ENCODE measurements at regions not wholly inside any gene's neighbourhood (a gene's known extent, or its start where the extent isn't known, plus 50 kb on each side); places are given as distances from the start of the nearest gene placed in this dataset.

DNA sequence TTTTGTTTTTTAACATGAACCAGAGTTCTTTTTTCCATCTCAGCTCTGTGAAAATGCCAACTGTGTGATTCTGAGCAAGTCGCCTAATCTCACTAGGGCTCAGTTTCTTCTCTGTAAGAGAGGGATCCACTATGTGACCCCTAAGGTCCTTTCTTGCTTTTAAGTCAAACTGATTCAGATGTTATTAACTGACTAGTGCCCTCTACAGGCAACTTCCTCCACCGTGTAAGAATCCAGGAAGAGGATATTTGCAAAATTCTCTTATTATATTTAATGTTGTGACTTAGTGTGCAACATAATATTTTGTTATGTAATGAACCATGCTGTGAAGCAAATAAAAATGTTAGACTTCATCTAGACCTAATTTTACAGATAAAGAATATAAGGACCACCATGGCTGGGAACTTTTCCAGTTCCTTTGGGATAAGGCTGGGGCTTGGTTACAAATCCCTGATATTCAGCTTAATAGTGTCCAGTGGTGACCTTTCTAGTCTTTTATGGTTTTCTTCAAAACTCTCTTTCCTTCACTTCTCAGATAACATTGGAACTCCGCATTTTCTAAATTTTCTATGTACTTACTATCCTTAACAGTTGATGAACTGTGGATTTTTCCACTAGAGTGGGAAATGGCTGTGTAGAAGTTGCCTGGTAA, 244.7 kb downstream of the PIK3R1 start (continued):
- TF ChIP-seq SNAI2 (CRISPR knock-in tag; IDR thresholded peaks at IDR 0.05): no peak
- TF ChIP-seq TCF4 (CRISPR knock-in tag; IDR thresholded peaks at IDR 0.05; ENCODE audit: borderline replicate concordance): no peak
- no peak for TF ChIP-seq ZNF8 (CRISPR knock-in tag; IDR thresholded peaks at IDR 0.05)

DNA sequence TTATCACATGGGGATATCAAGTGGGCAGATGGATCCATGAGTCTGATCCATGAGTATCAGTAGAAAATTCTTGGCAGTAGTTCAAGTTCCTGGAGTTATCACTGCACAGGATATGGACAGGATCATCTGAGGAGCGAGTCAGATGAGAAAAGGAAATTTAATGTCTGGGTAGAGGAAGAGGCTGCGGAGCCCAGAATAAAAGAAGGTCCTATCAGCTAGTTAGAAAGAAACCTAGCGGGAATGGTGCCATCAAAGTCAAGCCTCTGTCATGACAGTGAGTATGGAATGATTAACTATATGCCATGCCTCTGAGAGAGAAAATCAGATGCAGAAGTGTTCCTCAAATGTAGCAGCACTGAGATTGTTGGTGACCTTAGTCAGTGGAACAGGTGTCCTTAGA, 248.1 kb downstream of the PIK3R1 start:
- no peak for ATAC-seq
- no peak for TF ChIP-seq BACH2 (CRISPR knock-in tag; IDR thresholded peaks at IDR 0.05; ENCODE audit: borderline replicate concordance)
- TF ChIP-seq ZNF8 (CRISPR knock-in tag; IDR thresholded peaks at IDR 0.05): no peak
- no peak for TF ChIP-seq ZNF565 (CRISPR knock-in tag; conservative IDR thresholded peaks at IDR 0.05; ENCODE audit: low read depth)
- TF ChIP-seq SNAI2 (CRISPR knock-in tag; IDR thresholded peaks at IDR 0.05): no peak
- TF ChIP-seq, protein P1, sequence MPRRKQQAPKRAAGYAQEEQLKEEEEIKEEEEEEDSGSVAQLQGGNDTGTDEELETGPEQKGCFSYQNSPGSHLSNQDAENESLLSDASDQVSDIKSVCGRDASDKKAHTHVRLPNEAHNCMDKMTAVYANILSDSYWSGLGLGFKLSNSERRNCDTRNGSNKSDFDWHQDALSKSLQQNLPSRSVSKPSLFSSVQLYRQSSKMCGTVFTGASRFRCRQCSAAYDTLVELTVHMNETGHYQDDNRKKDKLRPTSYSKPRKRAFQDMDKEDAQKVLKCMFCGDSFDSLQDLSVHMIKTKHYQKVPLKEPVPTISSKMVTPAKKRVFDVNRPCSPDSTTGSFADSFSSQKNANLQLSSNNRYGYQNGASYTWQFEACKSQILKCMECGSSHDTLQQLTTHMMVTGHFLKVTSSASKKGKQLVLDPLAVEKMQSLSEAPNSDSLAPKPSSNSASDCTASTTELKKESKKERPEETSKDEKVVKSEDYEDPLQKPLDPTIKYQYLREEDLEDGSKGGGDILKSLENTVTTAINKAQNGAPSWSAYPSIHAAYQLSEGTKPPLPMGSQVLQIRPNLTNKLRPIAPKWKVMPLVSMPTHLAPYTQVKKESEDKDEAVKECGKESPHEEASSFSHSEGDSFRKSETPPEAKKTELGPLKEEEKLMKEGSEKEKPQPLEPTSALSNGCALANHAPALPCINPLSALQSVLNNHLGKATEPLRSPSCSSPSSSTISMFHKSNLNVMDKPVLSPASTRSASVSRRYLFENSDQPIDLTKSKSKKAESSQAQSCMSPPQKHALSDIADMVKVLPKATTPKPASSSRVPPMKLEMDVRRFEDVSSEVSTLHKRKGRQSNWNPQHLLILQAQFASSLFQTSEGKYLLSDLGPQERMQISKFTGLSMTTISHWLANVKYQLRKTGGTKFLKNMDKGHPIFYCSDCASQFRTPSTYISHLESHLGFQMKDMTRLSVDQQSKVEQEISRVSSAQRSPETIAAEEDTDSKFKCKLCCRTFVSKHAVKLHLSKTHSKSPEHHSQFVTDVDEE (CRISPR knock-in tag; IDR thresholded peaks at IDR 0.05): no peak

DNA sequence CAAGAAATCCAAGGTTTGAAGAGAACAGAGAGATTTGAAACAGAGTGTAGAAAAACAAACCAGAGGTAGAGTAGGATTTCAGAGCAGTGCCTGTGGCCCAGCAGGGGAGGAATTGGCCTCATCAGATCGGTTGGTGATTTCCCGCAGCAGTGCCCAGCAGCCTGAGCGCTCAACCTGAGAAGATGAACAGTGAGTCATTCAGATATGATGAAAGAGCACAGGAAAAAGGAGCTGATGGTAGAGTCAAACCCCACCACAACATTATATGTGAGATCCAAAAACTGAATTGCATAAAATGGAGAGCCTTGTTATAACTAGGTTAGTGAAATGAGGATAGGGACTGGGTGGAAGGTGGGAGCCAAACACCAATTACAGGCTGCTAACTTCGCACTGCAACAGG, 248.9 kb downstream of the PIK3R1 start:
- no peak for ATAC-seq
- TF ChIP-seq ZNF565 (CRISPR knock-in tag; conservative IDR thresholded peaks at IDR 0.05; ENCODE audit: low read depth) (no peak), ZFP30 (CRISPR knock-in tag; IDR thresholded peaks at IDR 0.05) (no peak), CSDC2 (CRISPR knock-in tag; IDR thresholded peaks at IDR 0.05) (no peak), ESRRG (CRISPR knock-in tag; IDR thresholded peaks at IDR 0.05) (no peak), OSR1 (CRISPR knock-in tag; IDR thresholded peaks at IDR 0.05) (no peak), TCF4 (CRISPR knock-in tag; IDR thresholded peaks at IDR 0.05; ENCODE audit: borderline replicate concordance) (no peak), ZFP3 (CRISPR knock-in tag; IDR thresholded peaks at IDR 0.05) (no peak), SNAI2 (CRISPR knock-in tag; IDR thresholded peaks at IDR 0.05) (no peak), ISL1 (CRISPR knock-in tag; IDR thresholded peaks at IDR 0.05) (no peak), ZNF8 (CRISPR knock-in tag; IDR thresholded peaks at IDR 0.05) (no peak), TOX (CRISPR knock-in tag; IDR thresholded peaks at IDR 0.05; ENCODE audit: borderline replicate concordance) (no peak), ZC3H10 (CRISPR knock-in tag; IDR thresholded peaks at IDR 0.05) (no peak), ARNTL (CRISPR knock-in tag; IDR thresholded peaks at IDR 0.05; ENCODE audit: borderline replicate concordance, low read depth) (no peak)
- TF ChIP-seq, protein P1 (CRISPR knock-in tag; IDR thresholded peaks at IDR 0.05): no peak
- TF ChIP-seq, protein P2, sequence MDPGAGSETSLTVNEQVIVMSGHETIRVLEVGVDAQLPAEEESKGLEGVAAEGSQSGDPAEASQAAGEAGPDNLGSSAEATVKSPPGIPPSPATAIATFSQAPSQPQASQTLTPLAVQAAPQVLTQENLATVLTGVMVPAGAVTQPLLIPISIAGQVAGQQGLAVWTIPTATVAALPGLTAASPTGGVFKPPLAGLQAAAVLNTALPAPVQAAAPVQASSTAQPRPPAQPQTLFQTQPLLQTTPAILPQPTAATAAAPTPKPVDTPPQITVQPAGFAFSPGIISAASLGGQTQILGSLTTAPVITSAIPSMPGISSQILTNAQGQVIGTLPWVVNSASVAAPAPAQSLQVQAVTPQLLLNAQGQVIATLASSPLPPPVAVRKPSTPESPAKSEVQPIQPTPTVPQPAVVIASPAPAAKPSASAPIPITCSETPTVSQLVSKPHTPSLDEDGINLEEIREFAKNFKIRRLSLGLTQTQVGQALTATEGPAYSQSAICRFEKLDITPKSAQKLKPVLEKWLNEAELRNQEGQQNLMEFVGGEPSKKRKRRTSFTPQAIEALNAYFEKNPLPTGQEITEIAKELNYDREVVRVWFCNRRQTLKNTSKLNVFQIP (CRISPR knock-in tag; IDR thresholded peaks at IDR 0.05; ENCODE audit: borderline replicate concordance, low read depth): no peak
- TF ChIP-seq, protein P3, sequence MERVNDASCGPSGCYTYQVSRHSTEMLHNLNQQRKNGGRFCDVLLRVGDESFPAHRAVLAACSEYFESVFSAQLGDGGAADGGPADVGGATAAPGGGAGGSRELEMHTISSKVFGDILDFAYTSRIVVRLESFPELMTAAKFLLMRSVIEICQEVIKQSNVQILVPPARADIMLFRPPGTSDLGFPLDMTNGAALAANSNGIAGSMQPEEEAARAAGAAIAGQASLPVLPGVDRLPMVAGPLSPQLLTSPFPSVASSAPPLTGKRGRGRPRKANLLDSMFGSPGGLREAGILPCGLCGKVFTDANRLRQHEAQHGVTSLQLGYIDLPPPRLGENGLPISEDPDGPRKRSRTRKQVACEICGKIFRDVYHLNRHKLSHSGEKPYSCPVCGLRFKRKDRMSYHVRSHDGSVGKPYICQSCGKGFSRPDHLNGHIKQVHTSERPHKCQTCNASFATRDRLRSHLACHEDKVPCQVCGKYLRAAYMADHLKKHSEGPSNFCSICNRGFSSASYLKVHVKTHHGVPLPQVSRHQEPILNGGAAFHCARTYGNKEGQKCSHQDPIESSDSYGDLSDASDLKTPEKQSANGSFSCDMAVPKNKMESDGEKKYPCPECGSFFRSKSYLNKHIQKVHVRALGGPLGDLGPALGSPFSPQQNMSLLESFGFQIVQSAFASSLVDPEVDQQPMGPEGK (CRISPR knock-in tag; IDR thresholded peaks at IDR 0.05; ENCODE audit: borderline replicate concordance): no peak
- TF ChIP-seq, protein P4, sequence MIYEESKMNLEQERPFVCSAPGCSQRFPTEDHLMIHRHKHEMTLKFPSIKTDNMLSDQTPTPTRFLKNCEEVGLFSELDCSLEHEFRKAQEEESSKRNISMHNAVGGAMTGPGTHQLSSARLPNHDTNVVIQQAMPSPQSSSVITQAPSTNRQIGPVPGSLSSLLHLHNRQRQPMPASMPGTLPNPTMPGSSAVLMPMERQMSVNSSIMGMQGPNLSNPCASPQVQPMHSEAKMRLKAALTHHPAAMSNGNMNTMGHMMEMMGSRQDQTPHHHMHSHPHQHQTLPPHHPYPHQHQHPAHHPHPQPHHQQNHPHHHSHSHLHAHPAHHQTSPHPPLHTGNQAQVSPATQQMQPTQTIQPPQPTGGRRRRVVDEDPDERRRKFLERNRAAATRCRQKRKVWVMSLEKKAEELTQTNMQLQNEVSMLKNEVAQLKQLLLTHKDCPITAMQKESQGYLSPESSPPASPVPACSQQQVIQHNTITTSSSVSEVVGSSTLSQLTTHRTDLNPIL (CRISPR knock-in tag; IDR thresholded peaks at IDR 0.05; ENCODE audit: low read depth): no peak
- TF ChIP-seq, protein P5, sequence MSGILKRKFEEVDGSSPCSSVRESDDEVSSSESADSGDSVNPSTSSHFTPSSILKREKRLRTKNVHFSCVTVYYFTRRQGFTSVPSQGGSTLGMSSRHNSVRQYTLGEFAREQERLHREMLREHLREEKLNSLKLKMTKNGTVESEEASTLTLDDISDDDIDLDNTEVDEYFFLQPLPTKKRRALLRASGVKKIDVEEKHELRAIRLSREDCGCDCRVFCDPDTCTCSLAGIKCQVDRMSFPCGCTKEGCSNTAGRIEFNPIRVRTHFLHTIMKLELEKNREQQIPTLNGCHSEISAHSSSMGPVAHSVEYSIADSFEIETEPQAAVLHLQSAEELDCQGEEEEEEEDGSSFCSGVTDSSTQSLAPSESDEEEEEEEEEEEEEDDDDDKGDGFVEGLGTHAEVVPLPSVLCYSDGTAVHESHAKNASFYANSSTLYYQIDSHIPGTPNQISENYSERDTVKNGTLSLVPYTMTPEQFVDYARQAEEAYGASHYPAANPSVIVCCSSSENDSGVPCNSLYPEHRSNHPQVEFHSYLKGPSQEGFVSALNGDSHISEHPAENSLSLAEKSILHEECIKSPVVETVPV (CRISPR knock-in tag; IDR thresholded peaks at IDR 0.05): no peak

Data from SK-N-SH treated with all-trans-retinoic acid at 6 μM for 48 hours (cell line).